ENCODE measurements at regions not wholly inside any gene's neighbourhood (a gene's known extent, or its start where the extent isn't known, plus 50 kb on each side); places are given as distances from the start of the nearest gene placed in this dataset.

- intact Hi-C loops (cut with micrococcal nuclease): loop anchor here (10.0 kb wide), 1 partner anchor 574 kb away; no protein-coding TSS in a partner anchor
- H3K4me3 ChIP-seq (ENCODE audit: low read length): no peak overlapping the region
- no peak overlapping the region for H3K27ac ChIP-seq (ENCODE audit: low read length)
- no peak for DNase-seq
- Mint-ChIP-seq H3K27me3 (ENCODE audit: low read depth in 2 of 2) (peaks cover 0 to 3% of the 10 kb centered on the region in 2 donors), H3K4me3 (no peak overlapping the region), H3K4me1 (no peaks in the 10 kb centered on the region), H3K27ac (no peak overlapping the region), H3K9me3 (peaks cover 0 to 2% of the 10 kb centered on the region in 2 donors), H3K36me3 (no peaks in the 10 kb centered on the region)
- no peaks in the 10 kb centered on the region for H3K4me1 ChIP-seq (ENCODE audit: control insufficient read depth, insufficient read depth, low read length)
- no peak for TF ChIP-seq CTCF (IDR thresholded peaks at IDR 0.05)
- no CpG with 5 or more reads among the region's 1 CpG for WGBS (ENCODE audit: insufficient coverage)
- H3K9me3 ChIP-seq (ENCODE audit: control insufficient read depth, insufficient read depth, low read length): no peaks in the 10 kb centered on the region
- ATAC-seq: no peak
- no peaks in the 10 kb centered on the region for H3K36me3 ChIP-seq (ENCODE audit: control insufficient read depth, insufficient read depth, low read length)
- no peaks in the 10 kb centered on the region for H3K27me3 ChIP-seq (ENCODE audit: control insufficient read depth, insufficient read depth, low read length)
Observed at GRCh38 chr12:127101076-127101475, 1165.9 kb upstream of the TMEM132C start.

DNA sequence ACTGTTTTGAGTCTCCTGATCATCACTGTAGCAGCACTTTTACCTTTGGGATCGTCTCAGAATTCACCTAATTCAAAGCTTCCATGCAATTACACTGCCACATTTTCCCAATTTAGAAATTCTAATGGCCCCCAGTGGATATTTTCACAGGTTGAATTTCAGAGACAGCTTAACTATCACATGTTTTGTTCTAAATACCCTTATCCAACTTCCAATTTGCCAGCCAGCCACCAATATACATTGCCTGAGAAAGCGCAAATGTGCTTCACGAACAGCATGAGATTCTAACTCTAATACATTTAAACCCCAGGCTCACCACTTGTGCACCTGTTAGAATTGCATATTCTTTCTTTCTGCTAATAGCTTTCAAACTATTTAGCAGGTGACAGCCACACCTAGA is 1160.9 kb upstream of the TMEM132C start:
- H3K9me3 Mint-ChIP-seq: no peaks in the 10 kb centered on the region
- intact Hi-C loops (cut with micrococcal nuclease): loop anchor here (10.0 kb wide), 1 partner anchor 569 kb away; no protein-coding TSS in a partner anchor
- no peak overlapping the region for H3K4me3 ChIP-seq (ENCODE audit: low read length)
- H3K4me1 Mint-ChIP-seq: no peaks in the 10 kb centered on the region
- no peaks in the 10 kb centered on the region for H3K27me3 ChIP-seq (ENCODE audit: control insufficient read depth, insufficient read depth, low read length)
- no peaks in the 10 kb centered on the region for H3K9me3 ChIP-seq (ENCODE audit: control insufficient read depth, insufficient read depth, low read length)
- no peak overlapping the region for H3K4me3 Mint-ChIP-seq
- DNase-seq: no peak
- TF ChIP-seq CTCF (IDR thresholded peaks at IDR 0.05): no peak
- no peaks in the 10 kb centered on the region for H3K36me3 ChIP-seq (ENCODE audit: control insufficient read depth, insufficient read depth, low read length)
- H3K4me1 ChIP-seq (ENCODE audit: control insufficient read depth, insufficient read depth, low read length): no peaks in the 10 kb centered on the region
- no peak overlapping the region for H3K27ac Mint-ChIP-seq
- ATAC-seq: no peak
- H3K27me3 Mint-ChIP-seq (ENCODE audit: low read depth in 2 of 2): peaks cover 4 to 9% of the 10 kb centered on the region in 2 donors
- WGBS (ENCODE audit: insufficient coverage): 83% methylated on average over 3 of the region's 3 CpGs
- H3K27ac ChIP-seq (ENCODE audit: low read length): no peak overlapping the region
- H3K36me3 Mint-ChIP-seq: no peaks in the 10 kb centered on the region

GRCh38 chr12:127106697-127107096 is 1160.3 kb upstream of the TMEM132C start:
- no peak for TF ChIP-seq CTCF (IDR thresholded peaks at IDR 0.05)
- Mint-ChIP-seq H3K9me3 (no peaks in the 10 kb centered on the region), H3K27me3 (ENCODE audit: low read depth in 2 of 2) (peaks cover 4 to 9% of the 10 kb centered on the region in 2 donors), H3K27ac (no peak overlapping the region), H3K4me1 (no peaks in the 10 kb centered on the region), H3K36me3 (no peaks in the 10 kb centered on the region), H3K4me3 (no peak overlapping the region)
- DNase-seq (no peak), ATAC-seq (no peak)
- Histone ChIP-seq H3K4me1 (ENCODE audit: control insufficient read depth, insufficient read depth, low read length) (no peaks in the 10 kb centered on the region), H3K9me3 (ENCODE audit: control insufficient read depth, insufficient read depth, low read length) (no peaks in the 10 kb centered on the region), H3K36me3 (ENCODE audit: control insufficient read depth, insufficient read depth, low read length) (no peaks in the 10 kb centered on the region), H3K27ac (ENCODE audit: low read length) (no peak overlapping the region), H3K4me3 (ENCODE audit: low read length) (no peak overlapping the region), H3K27me3 (ENCODE audit: control insufficient read depth, insufficient read depth, low read length) (no peaks in the 10 kb centered on the region)
- intact Hi-C loops (cut with micrococcal nuclease): loop anchor here (10.0 kb wide), 1 partner anchor 568 kb away; no protein-coding TSS in a partner anchor
- 73% methylated on average over 1 of the region's 1 CpG for WGBS (ENCODE audit: insufficient coverage)

GRCh38 chr12:127107744-127108143 is 1159.2 kb upstream of the TMEM132C start:
- no peak overlapping the region for H3K4me3 ChIP-seq (ENCODE audit: low read length)
- DNase-seq (no peak), ATAC-seq (no peak)
- Mint-ChIP-seq H3K27me3 (ENCODE audit: low read depth in 2 of 2) (peaks cover 4 to 9% of the 10 kb centered on the region in 2 donors), H3K27ac (no peak overlapping the region), H3K9me3 (no peaks in the 10 kb centered on the region), H3K4me1 (no peaks in the 10 kb centered on the region), H3K36me3 (no peaks in the 10 kb centered on the region), H3K4me3 (no peak overlapping the region)
- no peaks in the 10 kb centered on the region for H3K36me3 ChIP-seq (ENCODE audit: control insufficient read depth, insufficient read depth, low read length)
- H3K27me3 ChIP-seq (ENCODE audit: control insufficient read depth, insufficient read depth, low read length): no peaks in the 10 kb centered on the region
- intact Hi-C loops (cut with micrococcal nuclease): loop anchor here (1.0 to 10.0 kb wide), 3 partner anchors 186 to 567 kb away; no protein-coding TSS in a partner anchor
- no peak for TF ChIP-seq CTCF (IDR thresholded peaks at IDR 0.05)
- no peak overlapping the region for H3K27ac ChIP-seq (ENCODE audit: low read length)
- no peaks in the 10 kb centered on the region for H3K9me3 ChIP-seq (ENCODE audit: control insufficient read depth, insufficient read depth, low read length)
- no peaks in the 10 kb centered on the region for H3K4me1 ChIP-seq (ENCODE audit: control insufficient read depth, insufficient read depth, low read length)
- WGBS (ENCODE audit: insufficient coverage): 82% methylated on average over 3 of the region's 3 CpGs

All from natural killer cell (primary cell).